ENCODE measurements at regions not wholly inside any gene's neighbourhood (a gene's known extent, or its start where the extent isn't known, plus 50 kb on each side); places are given as distances from the start of the nearest gene placed in this dataset.

GRCh38 chr2:242031481-242032019, 162.0 kb downstream of the RTP5 start:
- H3K9me3 ChIP-seq (ENCODE audit: control insufficient read depth in 1 of 2, insufficient read depth in 1 of 2, low read depth in 1 of 2, low read length in 2 of 2): no peaks in the 10 kb centered on the region
- RAD21 ChIA-PET (ENCODE audit: low non-redundant PET in 1 of 2, low total read pairs in 2 of 2, uncharacterized antibody in 2 of 2, unreplicated experiment in 2 of 2): no interaction called here
- no peak overlapping the region for H3K9ac ChIP-seq (ENCODE audit: low read length)
- no peaks in the 10 kb centered on the region for H3K9me2 ChIP-seq (ENCODE audit: insufficient read depth)
- intact Hi-C loops (cut with micrococcal nuclease): no loop called here
- H3K36me3 ChIP-seq (ENCODE audit: control insufficient read depth in 1 of 2, insufficient read depth in 2 of 2, low read length in 2 of 2): no peaks in the 10 kb centered on the region
- DNase-seq (ENCODE audit: low read depth, low spot score): no peak
- no TSS peak for BruUV-seq (replicated peaks)
- POLR2A ChIA-PET: no interaction called here
- H3K27me3 ChIP-seq (ENCODE audit: insufficient read depth, low read length): peaks cover 4% of the 10 kb centered on the region; the same call in 1 of the 2 replicates
- no peak overlapping the region for H3K4me2 ChIP-seq (ENCODE audit: low read length)
- TF ChIP-seq SIN3A (IDR thresholded peaks at IDR 0.05; ENCODE audit: low read depth): no peak
- TF ChIP-seq SP1 (IDR thresholded peaks at IDR 0.05; ENCODE audit: low read depth): no peak
- TF ChIP-seq, protein P1, sequence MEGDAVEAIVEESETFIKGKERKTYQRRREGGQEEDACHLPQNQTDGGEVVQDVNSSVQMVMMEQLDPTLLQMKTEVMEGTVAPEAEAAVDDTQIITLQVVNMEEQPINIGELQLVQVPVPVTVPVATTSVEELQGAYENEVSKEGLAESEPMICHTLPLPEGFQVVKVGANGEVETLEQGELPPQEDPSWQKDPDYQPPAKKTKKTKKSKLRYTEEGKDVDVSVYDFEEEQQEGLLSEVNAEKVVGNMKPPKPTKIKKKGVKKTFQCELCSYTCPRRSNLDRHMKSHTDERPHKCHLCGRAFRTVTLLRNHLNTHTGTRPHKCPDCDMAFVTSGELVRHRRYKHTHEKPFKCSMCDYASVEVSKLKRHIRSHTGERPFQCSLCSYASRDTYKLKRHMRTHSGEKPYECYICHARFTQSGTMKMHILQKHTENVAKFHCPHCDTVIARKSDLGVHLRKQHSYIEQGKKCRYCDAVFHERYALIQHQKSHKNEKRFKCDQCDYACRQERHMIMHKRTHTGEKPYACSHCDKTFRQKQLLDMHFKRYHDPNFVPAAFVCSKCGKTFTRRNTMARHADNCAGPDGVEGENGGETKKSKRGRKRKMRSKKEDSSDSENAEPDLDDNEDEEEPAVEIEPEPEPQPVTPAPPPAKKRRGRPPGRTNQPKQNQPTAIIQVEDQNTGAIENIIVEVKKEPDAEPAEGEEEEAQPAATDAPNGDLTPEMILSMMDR (IDR thresholded peaks at IDR 0.05 in 2 of 3, conservative IDR thresholded peaks at IDR 0.05 in 1 of 3; ENCODE audit: borderline replicate concordance in 1 of 3, insufficient read depth in 1 of 3, low read depth in 2 of 3, low read length in 2 of 3): no peak
- TF ChIP-seq ELF1 (IDR thresholded peaks at IDR 0.05; ENCODE audit: borderline replicate concordance, low read depth): no peak
- no peak for TF ChIP-seq CEBPB (IDR thresholded peaks at IDR 0.05; ENCODE audit: low read depth)
- no peak for TF ChIP-seq ATF3 (IDR thresholded peaks at IDR 0.05)
- TF ChIP-seq JUND (IDR thresholded peaks at IDR 0.05): no peak
- no peak for TF ChIP-seq ZFX (IDR thresholded peaks at IDR 0.05)
- TF ChIP-seq EZH2 (IDR thresholded peaks at IDR 0.05): no peak
- TF ChIP-seq FOSL1 (IDR thresholded peaks at IDR 0.05; ENCODE audit: low read depth): no peak
- no peak for TF ChIP-seq REST (IDR thresholded peaks at IDR 0.05; ENCODE audit: low read depth)
- no peak for TF ChIP-seq YY1 (IDR thresholded peaks at IDR 0.05; ENCODE audit: extremely low read depth, insufficient replicate concordance, low read depth, low read length)
- H2AFZ ChIP-seq (ENCODE audit: low read depth, low read length, poor library complexity, severe bottlenecking): no peak overlapping the region
- no peak overlapping the region for H3K4me3 ChIP-seq (replicated peaks in 1 of 2; ENCODE audit: low read depth in 1 of 2, low read length in 2 of 2)
- no peak for ATAC-seq
- CTCF ChIA-PET: no interaction called here
- H3K79me2 ChIP-seq (ENCODE audit: insufficient read depth, low read length): no peaks in the 10 kb centered on the region
- H3K4me1 ChIP-seq (ENCODE audit: control insufficient read depth in 1 of 2, insufficient read depth in 2 of 2, low read length in 2 of 2): no peaks in the 10 kb centered on the region
- no peak overlapping the region for H3K27ac ChIP-seq (ENCODE audit: low read depth, low read length)
- H4K20me1 ChIP-seq (ENCODE audit: insufficient read depth): no peaks in the 10 kb centered on the region
